SU-DHL-6 (cell line): ENCODE measurements at regions not wholly inside any gene's neighbourhood (a gene's known extent, or its start where the extent isn't known, plus 50 kb on each side); places are given as distances from the start of the nearest gene placed in this dataset.

Experiments used
- CTCF ChIP-seq: fragments of 200-600 bp; sonication (generic); IDR thresholded peaks from one replicate; pipeline ENCODE4 v1.5.1; 2017; ENCODE audit warnings: antibody characterized with exemption, mild to moderate bottlenecking, low read length, moderate library complexity; ENCODE audit not compliant: insufficient read depth, poor library complexity, severe bottlenecking
- EZH2phosphoT487 ChIP-seq: fragments of 200-600 bp; sonication (generic), shearing (Covaris generic); conservative IDR thresholded peaks from 2 replicates; pipeline ENCODE4 v1.6.1; 2018; ENCODE audit warnings: mild to moderate bottlenecking, antibody characterized with exemption, low read length, moderate library complexity, mixed read lengths

- TF ChIP-seq CTCF (no peak), EZH2phosphoT487 (no peak)
These were observed 120.0 kb downstream of the AQP4 start for GRCh38 chr18:26745288-26746181.
